HepG2 (cell line): ENCODE measurements at regions not wholly inside any gene's neighbourhood (a gene's known extent, or its start where the extent isn't known, plus 50 kb on each side); places are given as distances from the start of the nearest gene placed in this dataset.

Experiments
- ATAC-seq: fragments of 200-7000 bp; cut with Tn5 transposase; 3 replicates; pipeline ENCODE4 v1.9.1; 2020; ENCODE audit warnings: mild to moderate bottlenecking, moderate library complexity
- BruUV-seq: library from RNA; stranded (reverse); fragments of 400-500 nt; replicated peaks from 2 replicates; lab custom pipeline; 2021; lab: Mats Ljungman, UMichigan
- CTCF ChIA-PET: fragments of 300-600 bp; formaldehyde crosslinking; extraction: SDS; loops from one replicate; lab custom pipeline; 2021; ENCODE audit warnings: low total read pairs, inconsistent platforms, low intra/inter-chr PET ratio; lab: Yijun Ruan, JAX
- POLR2A ChIA-PET: fragments of 350-600 bp; sonication (Branson Sonifier 250); formaldehyde crosslinking; loops from one replicate; lab custom pipeline; 2020; ENCODE audit warnings: antibody characterized with exemption, inconsistent platforms; lab: Yijun Ruan, JAX
- DNase-seq: peaks from one replicate; pipeline ENCODE4 v3.0.0-alpha.2; 2015; ENCODE audit warnings: low spot score
- FAIRE-seq: peaks from 3 replicates; lab custom pipeline; 2011; peaks lifted over from hg19 to GRCh38; lab: Jason Lieb, UNC
- H2AFZ ChIP-seq: one replicate; pipeline ENCODE4 v1.6.1; 2011; ENCODE audit warnings: low read length, inconsistent platforms
- H3K27ac ChIP-seq: fragments of 300-600 bp; 3 replicates; pipeline ENCODE4 v1.8.0; 2011; ENCODE audit warnings: mixed run types, mild to moderate bottlenecking, mixed read lengths, low read length, inconsistent platforms; ENCODE audit not compliant: insufficient read depth; ENCODE audit errors: extremely low read length
- H3K27me3 ChIP-seq, 2 experiments: fragments of 200-600 bp in 1 of 2; 2 replicates in 1 of 2; 3 replicates in 1 of 2; pipeline versions ENCODE4 v1.6.0 to v1.8.0; 2011; ENCODE audit warnings: low read length in 2 of 2, mild to moderate bottlenecking in 2 of 2, moderate library complexity in 2 of 2, inconsistent platforms in 1 of 2; ENCODE audit not compliant: insufficient read depth in 2 of 2, control insufficient read depth in 1 of 2
- H3K36me3 ChIP-seq, 2 experiments: fragments of 200-600 bp in 1 of 2; replicated peaks in 1 of 2; 2 replicates in 1 of 2; 3 replicates in 1 of 2; pipeline versions ENCODE4 v1.5.1 to v1.8.0; 2011; ENCODE audit warnings: low read length in 2 of 2, inconsistent platforms in 1 of 2; ENCODE audit not compliant: insufficient read depth in 2 of 2, control insufficient read depth in 1 of 2
- H3K4me1 ChIP-seq: 2 replicates; pipeline ENCODE4 v1.5.1; 2012; ENCODE audit warnings: low read length, inconsistent platforms; ENCODE audit not compliant: insufficient read depth
- H3K4me2 ChIP-seq: 2 replicates; pipeline ENCODE4 v1.6.0; 2011; ENCODE audit warnings: low read depth, low read length, inconsistent platforms
- H3K4me3 ChIP-seq, 3 experiments: fragments of 200-600 bp in 1 of 3; sonication (generic), shearing (Covaris generic) in 1 of 3; replicated peaks in 1 of 3; 2 replicates each; pipeline ENCODE4 v1.5.1; 2011 to 2016; ENCODE audit warnings: low read length in 3 of 3, inconsistent platforms in 2 of 3, low read depth in 2 of 3, mild to moderate bottlenecking in 2 of 3, control low read depth in 1 of 3, mixed read lengths in 1 of 3; ENCODE audit not compliant: insufficient read depth in 1 of 3
- H3K79me2 ChIP-seq: one replicate; pipeline ENCODE4 v1.6.1; 2011; ENCODE audit warnings: low read length, inconsistent platforms; ENCODE audit not compliant: insufficient read depth
- H3K9ac ChIP-seq: 2 replicates; pipeline ENCODE4 v1.6.0; 2011; ENCODE audit warnings: mild to moderate bottlenecking, low read depth, low read length, inconsistent platforms; ENCODE audit not compliant: insufficient read depth
- H3K9me3 ChIP-seq: 2 replicates; pipeline ENCODE4 v1.5.1; 2012; ENCODE audit warnings: mild to moderate bottlenecking, low read length
- H4K20me1 ChIP-seq: 2 replicates; pipeline ENCODE4 v1.6.0; 2011; ENCODE audit warnings: inconsistent platforms, mild to moderate bottlenecking, low read length, moderate library complexity; ENCODE audit not compliant: insufficient read depth
- CTCF ChIP-seq: sonication (generic); formaldehyde crosslinking; IDR thresholded peaks from 2 replicates; pipeline ENCODE4 v1.5.0; 2020; ENCODE audit warnings: mild to moderate bottlenecking, missing genetic modification reagents, moderate library complexity
- ELF3 ChIP-seq: IDR thresholded peaks from 2 replicates; pipeline ENCODE4 v1.6.1; 2016; ENCODE audit warnings: missing genetic modification reagents, missing compliant biosample characterization
- FOXP1 ChIP-seq, 2 experiments: fragments of 450-650 bp in 1 of 2; IDR thresholded peaks; 2 replicates each; pipeline ENCODE4 v1.6.1; 2017 to 2018; ENCODE audit warnings: antibody characterized with exemption in 1 of 2
- HDAC6 ChIP-seq: fragments of 200-600 bp; sonication (generic); IDR thresholded peaks from 2 replicates; pipeline ENCODE4 v1.7.0; 2017; ENCODE audit warnings: mild to moderate bottlenecking, antibody characterized with exemption, low read length, low read depth
- MAZ ChIP-seq, 2 experiments: sonication (generic) in 1 of 2; formaldehyde crosslinking in 1 of 2; IDR thresholded peaks; 2 replicates each; pipeline versions ENCODE4 v1.5.0 to v1.6.1; 2012 to 2020; ENCODE audit warnings: low read depth in 2 of 2, mild to moderate bottlenecking in 2 of 2, borderline replicate concordance in 1 of 2, improper control_type of control experiment in 1 of 2, low read length in 1 of 2, missing genetic modification reagents in 1 of 2, moderate library complexity in 1 of 2
- MIXL1 ChIP-seq: IDR thresholded peaks from 2 replicates; pipeline ENCODE4 v1.6.1; 2016
- MXD3 ChIP-seq: IDR thresholded peaks from 2 replicates; pipeline ENCODE4 v1.6.1; 2016; ENCODE audit warnings: mild to moderate bottlenecking, missing biosample characterization, missing genetic modification reagents
- PAF1 ChIP-seq: IDR thresholded peaks from 2 replicates; pipeline ENCODE4 v1.6.1; 2016; ENCODE audit warnings: missing genetic modification reagents, missing compliant biosample characterization
- ZNF17 ChIP-seq: sonication (generic); formaldehyde crosslinking; IDR thresholded peaks from 2 replicates; pipeline ENCODE4 v1.5.0; 2020; ENCODE audit warnings: mild to moderate bottlenecking, missing genetic modification reagents
- ZNF572 ChIP-seq: sonication (generic); formaldehyde crosslinking; IDR thresholded peaks from 2 replicates; pipeline ENCODE4 v1.5.1; 2020; ENCODE audit warnings: mild to moderate bottlenecking, missing genetic modification reagents
- ZNF768 ChIP-seq: sonication (generic); formaldehyde crosslinking; IDR thresholded peaks from 2 replicates; pipeline ENCODE4 v1.4.0; 2020; ENCODE audit warnings: missing genetic modification reagents
- WGBS: methylation state at CpG from one replicate; pipeline ENCODE4 v1.1.6; 2017; ENCODE audit warnings: low lambda C conversion rate; 5-methylcytosine and 5-hydroxymethylcytosine counted together
- in situ Hi-C: cut with HindIII; loops from 2 replicates; pipeline ENCODE4 v1.10.0; 2017; ENCODE audit warnings: low pct_unique_long_range_greater_than_20kb; ENCODE audit not compliant: extremely low pct_ligation_motif_present
- intact Hi-C: fragments of 100-400 bp; cut with micrococcal nuclease; formaldehyde crosslinking; loops from one replicate; pipeline ENCODE4 v1.10.0; 2022; ENCODE audit not compliant: unreplicated experiment

- TF ChIP-seq MXD3 (no peak), ZNF572 (CRISPR knock-in tag) (no peak), FOXP1 (IDR thresholded peaks at IDR 0.05) (peak; percentile 37; the same call in 1 of the 2 replicates), FOXP1 (CRISPR knock-in tag; IDR thresholded peaks at IDR 0.05) (no peak), MAZ (IDR thresholded peaks at IDR 0.05; ENCODE audit: borderline replicate concordance, low read depth, low read length) (no peak), MAZ (CRISPR knock-in tag; IDR thresholded peaks at IDR 0.05; ENCODE audit: low read depth) (no peak), ELF3 (CRISPR knock-in tag) (no peak)
Observed at GRCh38 chr20:39216195-39216594, 254.1 kb downstream of the DHX35 start (continued).

- Histone ChIP-seq H3K9ac (no peak overlapping the region), H3K27me3 (no peaks in the 10 kb centered on the region), H3K4me1 (no peaks in the 10 kb centered on the region), H3K79me2 (no peaks in the 10 kb centered on the region), H3K9me3 (no peaks in the 10 kb centered on the region), H3K27ac (no peak overlapping the region), H4K20me1 (no peaks in the 10 kb centered on the region), H3K4me3 (no peak overlapping the region), H2AFZ (no peak overlapping the region), H3K4me2 (no peak overlapping the region), H3K36me3 (no peaks in the 10 kb centered on the region)
- ChIA-PET POLR2A (no interaction called here), CTCF (no interaction called here)
- TF ChIP-seq HDAC6 (no peak), ZNF768 (peak; percentile 84; the same call in 1 of the 2 replicates), ZNF17 (CRISPR knock-in tag) (no peak), PAF1 (no peak), CTCF (peak; percentile 25), ELF3 (CRISPR knock-in tag) (no peak), MIXL1 (CRISPR knock-in tag) (no peak)
- in situ Hi-C loops: no loop called here
- no TSS peak for BruUV-seq
- WGBS: 16% methylated on average over 2 of the region's 2 CpGs
- ATAC-seq (peak; percentile 73), DNase-seq (no peak), FAIRE-seq (no peak)
- intact Hi-C loops: no loop called here
Observed at GRCh38 chr20:39214828-39215227, 252.7 kb downstream of the DHX35 start.
